ENCODE measurements at regions not wholly inside any gene's neighbourhood (a gene's known extent, or its start where the extent isn't known, plus 50 kb on each side); places are given as distances from the start of the nearest gene placed in this dataset.

DNA sequence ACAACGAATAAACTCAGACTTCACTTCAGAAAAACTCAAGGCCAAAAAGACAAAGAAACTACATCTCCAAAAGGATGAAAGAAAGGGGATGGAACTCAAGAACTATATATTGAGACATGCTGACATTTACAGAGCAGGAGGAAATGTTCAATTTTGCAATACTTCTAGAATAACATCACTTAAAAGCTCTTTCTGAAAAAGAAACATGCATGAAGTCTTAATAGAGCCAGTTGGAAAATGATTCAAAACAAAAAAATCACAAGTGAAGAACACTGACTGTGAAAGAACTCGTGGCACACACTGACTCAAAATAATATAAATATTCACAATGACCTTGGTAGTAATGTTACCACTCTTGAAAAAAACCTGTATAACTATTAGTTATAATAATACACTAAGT, 267.8 kb upstream of the NREP start:
- DNase-seq, result no peak

DNA sequence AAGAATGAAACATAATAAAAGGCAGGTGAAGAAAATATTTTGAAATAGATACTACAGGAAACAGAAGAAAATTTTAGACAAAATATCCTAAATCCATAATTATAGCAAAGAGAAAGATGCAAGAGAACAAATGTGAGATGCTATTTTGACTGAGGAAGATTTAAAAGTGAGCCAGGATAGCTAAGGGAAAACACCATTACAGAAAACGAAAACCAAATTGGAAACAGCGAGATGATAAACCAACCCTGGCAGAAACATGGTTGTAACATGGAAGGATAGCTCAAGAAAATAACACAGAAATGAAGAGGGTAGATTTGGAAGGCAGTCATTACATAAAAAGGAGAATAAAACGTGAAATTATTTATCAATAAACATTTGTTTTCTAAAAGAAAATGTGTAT, 267.2 kb upstream of the NREP start:
- no peak for DNase-seq

DNA sequence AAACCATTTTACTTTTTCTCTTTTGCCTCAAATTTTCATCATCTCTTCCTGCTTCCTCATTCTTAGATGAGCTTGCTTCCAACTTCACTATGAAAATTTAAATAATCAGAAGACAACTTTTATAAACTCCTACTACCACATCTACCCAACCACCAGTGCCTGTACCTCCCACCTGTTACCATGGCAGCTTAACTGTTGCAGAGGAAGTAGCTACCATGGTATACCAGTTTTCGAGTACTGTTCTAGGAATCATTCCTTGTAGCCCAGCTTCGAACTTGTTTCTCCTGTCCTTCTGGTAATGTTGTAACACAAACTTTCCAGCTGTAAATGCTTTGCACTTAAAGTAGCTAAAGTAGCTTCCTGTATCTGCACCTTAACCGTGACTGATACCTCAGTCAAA, 266.8 kb upstream of the NREP start:
- peak; percentile 63 for DNase-seq

DNA sequence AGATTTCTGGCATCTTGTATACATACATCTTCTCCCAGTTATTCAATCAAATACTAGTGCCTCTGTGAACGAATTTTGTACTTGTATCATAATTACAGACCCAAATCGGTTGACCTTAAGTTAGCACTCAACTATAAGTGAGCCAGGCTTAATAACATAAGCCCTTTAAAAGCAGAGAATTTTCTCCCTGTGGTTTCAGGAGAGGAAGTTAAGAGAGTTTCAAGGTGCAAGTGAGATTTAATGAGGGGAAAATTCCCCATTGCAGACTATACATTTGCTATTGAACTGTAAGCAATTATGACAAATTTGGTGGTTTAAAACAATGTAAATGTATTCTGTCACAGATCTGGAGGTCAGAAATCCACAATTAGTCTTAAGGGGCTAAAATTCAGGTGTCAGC, 261.9 kb upstream of the NREP start:
- no peak for DNase-seq

DNA sequence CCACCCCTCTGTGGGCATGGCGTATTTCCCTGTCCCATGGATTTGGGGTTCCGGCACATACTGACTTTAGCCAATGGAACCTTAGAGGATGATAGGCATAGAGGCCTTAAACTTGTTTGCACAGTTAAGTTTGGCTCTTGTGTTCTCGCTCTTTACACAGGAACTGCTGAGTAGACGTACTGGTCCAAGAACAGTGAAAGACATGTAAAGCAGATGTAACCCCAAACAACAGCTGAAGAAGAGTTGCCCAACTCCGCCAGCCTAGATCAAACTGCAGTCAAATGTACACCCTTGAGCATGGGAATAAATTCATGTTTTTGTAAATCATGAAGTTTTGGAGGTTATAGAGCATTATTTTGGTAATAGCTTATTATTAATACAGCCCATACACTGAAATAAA, 260.0 kb upstream of the NREP start:
- DNase-seq, result no peak

DNA sequence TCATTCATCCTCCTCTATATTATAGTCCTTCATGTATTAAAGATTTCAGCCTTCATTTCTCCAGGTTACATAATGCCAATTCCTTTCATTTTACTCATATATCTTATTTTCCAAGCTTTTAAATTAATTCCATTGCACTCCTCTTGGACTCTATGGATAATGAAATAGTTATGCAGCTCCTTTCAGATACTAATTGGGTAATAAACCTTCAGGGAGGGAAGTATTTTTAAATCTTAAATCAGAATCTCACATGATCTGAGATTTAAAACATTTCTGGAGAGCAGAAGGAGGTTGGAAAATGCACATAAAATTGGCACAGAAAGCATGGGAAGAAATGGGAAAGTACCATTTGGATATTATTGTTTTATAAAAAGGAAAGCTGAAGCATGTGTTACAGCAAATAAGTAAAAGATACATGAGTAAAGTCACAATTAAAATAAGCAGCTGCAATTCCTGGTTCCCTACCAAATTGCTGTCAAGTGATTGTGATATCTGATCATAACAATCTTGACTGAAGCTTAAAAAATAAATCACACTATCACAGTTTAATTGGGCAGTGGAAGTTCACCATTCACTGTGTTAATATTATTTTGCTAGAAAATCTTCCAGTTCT, 257.9 kb upstream of the NREP start:
- DNase-seq, result no peak

DNA sequence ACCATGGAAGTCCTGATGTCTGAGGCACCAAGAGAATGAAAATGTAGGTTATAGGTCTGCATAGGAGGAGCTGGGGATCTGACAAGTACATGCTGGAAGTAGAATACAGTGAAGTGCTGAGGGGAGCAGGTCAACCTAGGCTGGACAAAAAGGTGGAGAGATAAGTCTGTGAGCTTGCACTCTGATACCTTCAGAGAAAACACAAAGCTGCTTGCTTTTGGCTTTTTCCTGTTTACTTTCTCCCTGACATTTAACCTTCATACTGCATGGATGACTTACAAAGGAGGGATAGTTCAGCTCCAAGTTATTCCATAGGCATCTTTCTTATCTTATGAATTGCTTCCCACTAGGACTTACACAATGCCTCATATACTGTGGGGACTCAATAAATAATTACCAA, 256.7 kb upstream of the NREP start:
- no peak for DNase-seq

DNA sequence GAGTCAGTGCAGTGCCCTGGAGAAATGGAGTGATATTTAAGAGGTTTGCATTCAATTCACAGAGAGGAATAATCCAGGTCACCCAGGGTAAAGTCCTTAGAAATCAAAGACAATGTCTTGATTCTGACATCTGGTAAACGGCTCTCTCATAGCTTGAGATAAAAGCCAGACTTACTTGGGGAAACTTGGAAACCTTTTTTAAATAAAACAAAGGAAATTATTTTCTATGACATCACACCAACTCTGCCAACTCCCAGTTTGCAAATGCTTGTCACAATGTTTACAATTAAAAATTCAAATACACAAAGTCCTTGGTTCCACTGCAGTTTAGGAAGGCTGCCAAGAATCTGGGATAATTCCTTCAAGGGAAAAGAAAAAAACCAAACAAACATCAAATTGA, 255.1 kb upstream of the NREP start:
- no peak for DNase-seq

DNA sequence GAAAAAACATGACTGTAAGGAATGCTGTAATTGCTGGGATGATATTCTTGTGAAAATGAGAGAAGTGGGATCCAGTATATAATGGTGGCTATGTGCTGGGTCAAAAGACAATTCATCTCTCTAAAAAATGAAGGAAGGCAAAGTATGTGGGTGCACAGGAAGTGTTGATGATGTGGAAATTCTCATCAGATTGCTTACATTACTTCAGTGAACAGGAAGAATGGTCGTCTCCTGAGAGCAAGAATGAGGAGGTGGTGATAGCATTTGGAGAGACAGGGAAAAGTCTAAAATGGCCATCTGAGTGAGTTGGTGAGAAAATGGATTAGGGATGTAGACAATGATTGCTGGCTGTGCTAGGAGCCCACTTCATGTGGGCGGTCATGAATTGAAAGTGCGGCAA, 253.5 kb upstream of the NREP start:
- no peak for DNase-seq

DNA sequence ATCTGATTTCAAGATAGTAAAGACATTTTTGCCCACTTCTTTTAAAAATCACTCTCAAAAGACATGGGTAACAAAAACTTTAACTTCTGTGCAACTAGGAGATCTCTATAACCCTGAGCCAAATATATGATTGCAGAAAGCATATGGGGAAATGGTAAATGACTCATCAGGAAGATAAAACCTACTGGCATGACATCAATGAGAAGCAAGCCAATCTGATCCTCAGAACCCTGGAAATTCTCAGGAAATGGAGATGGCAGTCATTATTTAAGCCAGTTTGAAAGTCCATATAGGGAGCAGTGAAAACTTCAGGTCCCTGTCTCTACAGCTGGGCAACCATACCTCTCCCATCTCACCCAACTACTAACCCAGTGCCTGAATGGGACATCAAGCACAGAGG, 249.7 kb upstream of the NREP start:
- DNase-seq, result peak; percentile 48

DNA sequence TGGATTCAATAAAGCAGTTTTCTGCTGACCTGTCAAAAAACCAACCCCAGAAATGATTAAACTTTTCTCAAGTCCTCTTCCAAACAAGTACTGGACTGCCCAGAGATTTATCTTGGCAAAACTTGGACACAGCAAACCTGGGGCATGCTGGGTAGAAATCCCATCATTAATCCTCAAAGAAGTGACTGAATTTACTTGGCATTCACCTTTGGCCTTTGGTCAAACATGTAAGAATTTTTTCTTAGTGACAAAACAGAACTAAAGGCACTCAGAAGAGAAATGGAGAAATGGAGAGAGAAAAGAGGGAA, 248.6 kb upstream of the NREP start:
- no peak for DNase-seq

DNA sequence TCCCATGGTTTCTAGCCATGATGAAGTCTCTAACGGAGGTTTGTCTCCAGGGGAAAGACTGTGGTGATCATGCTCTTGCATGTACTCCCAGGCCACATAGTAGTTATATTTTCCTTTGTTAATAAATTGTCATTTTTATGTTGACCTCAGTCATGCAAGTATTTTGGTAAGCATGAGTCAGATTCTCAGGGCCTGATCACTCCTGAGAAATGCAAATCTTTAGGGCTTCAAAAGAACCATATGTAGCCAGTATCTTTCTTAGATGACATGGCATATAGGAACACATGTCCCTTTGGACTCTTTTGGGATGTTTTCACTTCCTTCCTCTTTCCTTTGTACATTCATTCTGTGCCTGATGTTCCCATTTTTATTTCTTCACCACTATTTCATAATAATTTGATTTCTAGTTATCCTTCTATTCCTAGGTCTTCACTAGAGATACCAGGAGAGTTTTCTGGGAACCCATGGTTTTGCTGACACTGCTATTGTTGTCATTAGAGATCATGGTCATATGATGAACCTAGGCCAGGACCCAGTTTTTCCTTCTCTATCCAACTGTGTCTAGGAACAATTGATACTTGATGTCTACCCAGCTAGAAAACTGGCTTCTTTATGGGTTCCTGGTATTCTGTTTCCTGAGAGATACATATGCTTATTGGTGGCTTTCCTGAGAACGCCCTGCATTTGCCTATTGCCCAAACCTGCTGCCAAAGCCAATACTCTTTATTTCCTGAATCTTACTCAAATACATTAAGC, 248.1 kb upstream of the NREP start:
- DNase-seq, result peak; percentile 30

DNA sequence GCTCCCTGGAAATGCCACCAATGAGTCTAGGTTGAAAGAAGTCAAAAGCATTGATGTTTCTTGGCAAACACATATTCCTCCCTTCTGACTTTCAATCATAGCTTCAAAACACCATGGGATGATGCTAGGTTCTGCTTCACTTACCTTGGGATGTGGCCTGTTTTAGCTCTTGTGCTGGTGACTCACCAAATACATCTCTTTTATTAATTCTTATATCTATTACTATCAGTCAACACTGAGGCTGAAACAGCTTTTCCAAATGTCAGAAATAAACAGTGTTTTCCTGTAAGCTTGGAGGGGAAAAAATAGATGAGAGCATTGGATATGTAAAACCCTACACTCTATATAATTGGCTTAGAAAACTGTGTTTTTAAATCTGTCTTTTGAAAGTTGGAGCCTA, 245.4 kb upstream of the NREP start:
- DNase-seq, result no peak

DNA sequence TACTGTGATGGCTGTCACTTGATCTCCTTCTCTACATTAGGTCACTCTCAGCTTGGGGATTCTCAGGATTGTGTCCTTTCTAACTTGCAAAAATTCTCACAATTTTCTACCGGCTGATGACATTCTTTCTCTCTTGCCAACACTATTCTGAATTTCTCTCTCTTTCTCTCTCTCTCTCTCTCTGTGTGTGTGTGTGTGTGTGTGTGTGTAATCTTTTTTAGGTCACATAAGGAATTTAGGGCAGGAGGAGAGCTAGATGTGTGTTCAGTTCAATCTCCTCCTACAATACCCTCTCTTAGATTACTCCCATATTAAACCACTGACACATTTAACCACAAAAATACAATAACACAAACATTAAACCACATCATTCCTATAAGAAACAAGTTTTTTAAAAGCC, 242.3 kb upstream of the NREP start:
- DNase-seq, result no peak

DNA sequence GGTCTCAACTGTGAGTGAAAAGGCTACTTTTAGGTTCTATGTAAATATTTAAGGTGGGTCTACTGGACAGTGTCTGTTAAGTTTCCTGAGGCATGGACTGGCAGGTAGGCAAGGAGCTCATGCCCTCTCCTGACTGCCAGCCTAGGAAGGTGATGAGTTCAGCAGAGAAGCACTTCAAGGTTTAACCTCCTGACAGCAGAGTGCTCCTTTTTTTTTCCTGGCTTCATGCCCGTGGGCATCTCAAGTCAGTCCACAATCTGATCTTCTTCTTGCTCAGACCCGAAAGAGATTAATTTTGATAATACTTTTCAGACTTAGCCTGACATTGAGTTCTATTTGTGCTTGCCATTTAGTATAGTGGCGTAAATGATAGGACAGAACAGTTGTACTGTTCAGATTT, 241.9 kb upstream of the NREP start:
- no peak for DNase-seq

DNA sequence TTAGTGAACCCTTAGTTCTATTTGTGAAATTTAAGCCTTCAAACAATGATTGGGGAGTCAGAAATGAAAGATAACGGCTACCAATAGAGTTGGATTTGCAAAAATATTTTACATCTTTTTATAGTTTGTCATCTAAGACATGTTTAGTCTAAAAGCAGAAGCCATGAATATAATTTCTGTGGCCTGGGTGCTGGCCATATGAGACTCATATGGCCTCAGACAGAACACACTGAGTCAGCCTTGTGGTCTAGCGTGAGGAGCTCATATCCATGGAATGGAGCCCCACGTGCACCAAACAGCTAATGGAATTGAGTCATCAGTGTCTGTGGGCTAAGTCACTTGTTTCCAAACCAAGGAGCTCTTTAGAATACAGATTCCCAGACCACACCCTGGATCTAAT, 240.7 kb upstream of the NREP start:
- DNase-seq, result peak; percentile 96

DNA sequence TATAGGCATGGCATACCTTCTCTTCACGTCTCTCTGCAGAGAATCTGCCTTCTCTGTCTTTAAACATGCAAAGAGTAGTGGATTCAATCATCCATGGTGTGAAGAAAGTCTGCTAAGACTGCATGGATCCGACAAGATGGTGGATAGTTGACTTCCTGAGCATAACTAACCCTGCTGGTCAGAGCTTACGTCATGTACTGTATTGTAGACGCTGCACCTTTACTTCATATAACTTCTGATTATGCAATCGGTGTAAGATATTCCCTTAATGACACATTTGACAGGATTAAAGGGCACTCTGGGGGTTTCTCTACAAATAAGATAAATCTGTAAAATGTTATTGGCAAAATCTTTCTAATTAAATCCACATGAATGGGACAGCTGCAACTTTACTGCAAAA, 240.3 kb upstream of the NREP start:
- peak; percentile 38 for DNase-seq

DNA sequence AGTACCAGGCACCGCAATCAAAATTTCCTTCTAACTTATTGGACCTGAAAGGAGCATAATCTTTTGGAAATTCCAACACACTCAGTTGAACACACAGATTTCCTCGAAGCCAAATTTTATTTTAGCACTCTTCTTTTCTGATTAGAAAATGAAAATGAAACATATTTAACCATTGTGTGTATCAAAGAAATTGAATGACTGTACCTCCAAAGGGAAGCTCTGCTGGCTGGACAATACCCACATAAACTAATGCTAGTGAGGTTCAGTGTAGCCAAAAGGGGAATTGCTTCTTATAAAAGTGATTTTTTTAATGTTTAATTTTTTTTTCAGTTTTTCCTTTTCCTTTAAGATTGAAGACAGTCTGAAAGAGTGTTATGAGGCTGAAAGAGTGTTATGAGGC, 239.6 kb upstream of the NREP start:
- no peak for DNase-seq

DNA sequence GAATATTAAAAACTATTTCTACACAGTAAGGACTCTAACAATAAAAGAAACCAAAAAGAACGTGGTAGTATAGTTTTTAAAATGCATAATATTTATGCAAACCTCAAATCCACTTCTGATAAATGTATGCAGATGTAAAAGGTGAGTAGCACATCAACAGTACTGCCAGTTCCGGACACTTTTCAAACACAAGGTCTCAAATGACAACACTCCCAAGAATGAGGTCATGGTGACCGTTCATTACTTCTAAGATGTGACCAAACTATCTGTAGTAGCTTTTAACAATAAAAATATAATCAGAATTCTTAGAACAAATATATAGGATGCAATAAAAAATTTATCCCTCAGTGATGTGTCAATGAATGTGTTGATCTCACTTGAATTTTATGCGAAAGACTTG, 238.7 kb upstream of the NREP start:
- no peak for DNase-seq

DNA sequence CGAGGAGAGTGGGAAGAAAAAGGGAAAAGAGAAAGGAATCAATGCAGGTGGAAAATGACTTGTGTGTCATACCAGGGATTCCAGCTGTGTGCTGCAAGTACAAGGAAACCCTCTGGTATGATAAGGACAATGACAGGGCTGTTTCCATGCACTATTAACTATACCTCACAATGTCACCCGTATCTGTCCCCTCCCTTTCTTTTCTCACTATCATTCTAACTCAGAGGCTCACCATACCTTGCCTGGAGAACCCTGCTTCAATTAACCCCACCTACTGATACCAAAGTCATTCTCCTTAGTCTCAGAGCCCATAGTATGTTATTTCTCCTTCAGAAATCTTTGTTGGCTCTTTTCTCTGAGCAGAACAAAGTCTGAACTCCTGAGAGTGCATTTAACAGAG, 236.2 kb upstream of the NREP start:
- no peak for DNase-seq

DNA sequence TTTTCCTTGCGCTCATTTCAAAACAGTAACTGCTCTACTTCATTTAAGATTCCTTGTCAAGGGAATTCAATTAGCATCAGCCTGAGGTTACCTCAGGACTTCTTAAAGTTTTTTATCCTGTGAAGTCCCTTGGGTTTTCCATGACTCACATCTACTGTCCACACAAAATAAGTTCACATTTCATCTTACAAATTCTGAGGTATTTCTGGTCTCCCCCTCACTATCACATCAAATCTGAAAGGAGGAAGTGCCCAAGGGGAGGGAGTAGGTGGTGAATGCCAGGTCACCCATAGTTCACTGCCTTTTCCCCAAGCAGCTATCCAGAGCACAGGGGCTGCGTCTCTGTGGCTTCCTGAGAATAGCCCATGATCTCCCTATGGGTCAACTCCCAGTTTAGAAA, 227.1 kb upstream of the NREP start:
- DNase-seq, result peak; percentile 69

DNA sequence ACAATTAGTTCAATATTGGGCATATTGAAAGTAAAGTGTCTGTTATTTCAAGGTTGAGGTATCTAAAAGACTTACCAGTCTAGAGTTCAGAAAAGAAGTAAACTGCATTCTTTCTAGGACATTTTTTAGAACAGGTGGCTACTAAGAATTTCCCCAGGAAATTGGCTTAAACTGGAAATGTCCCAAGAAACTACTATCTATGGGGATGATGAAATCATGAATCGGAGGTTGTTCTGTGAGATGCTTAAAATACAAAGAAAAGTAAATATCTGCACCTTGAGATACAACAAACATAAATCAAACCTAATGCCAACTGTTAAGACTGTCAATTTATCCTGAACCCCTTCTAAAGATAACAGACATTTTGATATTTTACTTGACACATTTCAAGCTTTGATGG, 226.5 kb upstream of the NREP start:
- no peak for DNase-seq

DNA sequence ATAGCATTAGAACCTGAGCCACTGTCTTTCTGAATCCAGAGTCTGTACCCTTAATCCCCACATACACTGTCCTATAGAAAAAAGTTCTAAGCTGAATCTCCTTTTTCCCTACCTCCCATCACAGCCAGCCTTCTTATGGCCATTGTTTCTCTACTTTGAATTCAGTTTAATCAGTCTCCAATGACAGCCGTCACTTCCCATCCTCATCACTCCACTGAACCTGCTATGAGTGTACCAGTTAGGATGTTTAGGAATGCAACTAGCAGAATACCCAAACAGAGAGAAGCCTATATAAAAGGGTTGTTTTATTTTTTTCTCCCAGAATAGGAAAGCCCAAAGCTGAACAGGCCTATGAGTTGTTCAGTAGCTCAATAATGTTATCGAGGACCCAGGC, 220.4 kb upstream of the NREP start:
- no peak for DNase-seq

DNA sequence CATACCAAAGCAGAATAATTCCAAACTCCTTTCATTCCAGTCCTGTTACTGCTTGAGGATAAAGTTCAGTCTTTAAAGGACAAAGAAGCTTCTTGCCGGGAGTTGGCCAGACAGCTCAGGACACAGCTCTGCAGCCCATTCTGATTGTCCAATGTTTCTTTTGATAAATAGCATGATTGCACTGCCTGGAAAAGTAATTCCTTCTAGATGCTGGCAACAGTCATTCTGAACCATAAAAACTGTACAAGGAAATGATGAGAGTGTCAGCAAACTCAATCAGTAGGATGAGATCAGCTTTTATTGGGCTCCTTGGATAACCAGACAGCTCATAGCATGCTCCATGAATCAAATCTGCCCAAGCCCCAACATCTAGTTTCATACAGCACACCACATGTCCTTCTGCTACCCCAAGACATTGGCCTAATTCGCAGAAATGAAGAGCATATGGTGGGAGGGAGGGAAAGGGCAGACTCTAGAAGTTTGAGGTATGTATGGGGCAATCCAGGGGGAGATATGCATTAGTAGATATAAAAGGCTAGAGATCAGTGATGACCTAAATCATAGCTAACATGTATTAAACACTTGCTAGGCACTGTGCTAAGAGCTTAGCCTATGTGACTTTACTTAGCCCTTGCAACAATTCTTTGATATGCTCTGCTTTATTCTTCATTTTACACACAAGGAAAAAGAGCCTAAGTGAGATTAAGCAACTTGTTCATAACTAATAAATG, 219.9 kb upstream of the NREP start:
- no peak for DNase-seq

DNA sequence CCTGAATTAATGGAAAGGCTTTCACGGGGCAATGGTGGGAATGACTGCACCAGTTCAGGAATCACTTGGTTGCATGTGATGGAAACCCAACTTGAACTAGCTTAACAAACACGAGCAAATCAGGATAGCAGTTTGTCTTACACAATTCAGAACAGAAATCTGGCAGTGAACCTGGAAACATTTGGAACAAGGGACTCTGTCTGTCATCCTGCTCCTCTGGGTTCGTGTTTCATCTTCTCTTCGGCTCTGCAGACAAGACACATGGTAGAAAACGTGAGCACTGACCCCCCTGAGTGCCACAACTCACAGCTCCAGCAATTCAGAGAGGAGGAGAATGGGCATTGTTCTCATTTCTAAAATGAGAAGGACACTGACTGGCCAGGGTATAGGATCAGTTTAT, 218.1 kb upstream of the NREP start:
- DNase-seq, result no peak
